ENCODE measurements at regions not wholly inside any gene's neighbourhood (a gene's known extent, or its start where the extent isn't known, plus 50 kb on each side); places are given as distances from the start of the nearest gene placed in this dataset.

DNA sequence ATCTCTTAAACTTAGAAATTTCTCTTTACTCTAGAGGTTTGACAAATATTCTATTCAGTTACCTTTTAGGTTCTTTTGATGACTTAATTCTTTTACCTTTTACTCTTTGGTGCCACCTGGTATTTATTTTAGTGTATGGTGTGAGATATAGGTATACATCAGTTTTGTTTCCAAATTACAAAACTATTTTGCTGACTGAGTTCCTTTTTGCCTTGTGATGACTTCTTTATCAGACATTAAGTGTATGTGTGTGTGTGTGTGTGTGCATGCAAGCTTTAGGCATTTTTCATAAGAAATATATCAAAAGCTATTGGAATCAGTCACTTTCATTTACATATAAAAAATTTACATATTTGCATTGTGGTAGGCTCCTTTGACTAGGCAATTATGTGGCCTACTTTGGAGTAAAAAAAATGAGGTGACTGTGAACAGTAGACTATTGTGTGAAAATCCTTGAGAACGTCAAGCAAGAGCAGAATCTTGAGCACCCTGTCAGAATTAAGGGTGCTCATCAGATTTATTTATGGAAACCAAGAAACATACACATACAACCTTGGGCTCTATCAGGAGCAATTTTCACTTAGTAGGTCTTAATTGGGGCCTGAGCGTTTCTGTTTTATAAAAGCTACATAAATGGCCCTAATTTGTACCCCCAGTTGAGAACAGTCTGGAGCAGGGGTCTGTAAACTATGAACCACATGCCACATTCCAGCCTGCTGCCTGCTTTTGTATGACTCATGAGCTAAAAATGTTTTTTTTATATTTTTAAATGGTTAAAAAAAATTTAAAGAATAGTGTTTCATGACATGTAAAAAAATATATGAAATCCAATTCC, 415.9 kb downstream of the SLC4A3 start:
- no peak for DNase-seq

DNA sequence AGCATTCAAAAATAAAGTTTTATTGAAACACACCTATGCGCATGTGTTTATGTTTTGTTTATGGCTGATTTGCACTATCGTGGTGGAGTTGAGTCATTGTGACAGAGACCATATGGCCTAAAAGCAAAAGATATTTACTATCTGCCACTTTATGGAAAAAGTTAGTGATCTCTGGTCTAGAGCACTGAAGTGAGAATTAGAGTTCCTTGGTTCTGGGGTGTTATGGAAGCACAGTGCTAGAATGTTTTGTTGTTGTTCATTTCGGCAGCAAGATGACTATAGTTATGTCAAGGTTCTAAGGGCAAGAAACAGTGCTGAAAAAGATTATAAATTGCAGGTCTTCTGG, 416.5 kb downstream of the SLC4A3 start:
- no peak for DNase-seq

DNA sequence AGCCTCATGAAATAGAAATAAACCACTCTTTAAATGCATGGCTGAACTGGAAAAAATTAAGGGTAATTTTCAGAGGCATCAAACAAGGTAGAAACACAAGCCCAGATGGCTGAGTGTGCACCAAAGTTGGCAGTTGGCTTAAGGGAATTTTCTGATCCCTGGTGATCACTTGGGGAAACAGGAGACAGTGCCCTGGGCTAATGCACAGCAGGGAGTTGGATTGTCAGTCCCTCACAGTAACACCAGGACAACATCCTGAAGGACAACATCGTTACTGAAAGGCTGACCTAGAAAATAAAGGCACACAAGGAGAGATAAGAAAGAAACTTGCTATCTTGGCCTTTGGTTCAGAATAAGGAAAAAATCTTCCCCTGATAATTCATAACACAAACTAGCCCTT, 417.0 kb downstream of the SLC4A3 start:
- DNase-seq: no peak

DNA sequence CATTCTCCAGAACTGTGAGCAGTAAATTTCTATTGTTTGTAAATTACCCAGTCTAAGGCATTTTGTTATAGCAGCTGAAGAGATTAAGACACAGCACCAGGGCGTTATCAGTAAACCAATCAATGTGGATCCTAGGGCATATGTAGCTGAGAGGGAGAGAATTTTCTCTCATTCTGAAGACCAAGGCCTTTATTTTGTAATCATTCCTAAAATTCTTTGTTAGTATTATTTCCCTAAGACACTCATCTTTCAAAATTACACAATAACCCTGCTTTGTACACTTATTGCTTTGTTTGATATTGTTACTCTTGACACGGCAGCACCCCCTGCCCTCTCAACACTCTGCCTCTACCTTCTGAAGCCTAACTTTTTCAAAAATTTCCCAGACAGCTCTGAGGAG, 419.1 kb downstream of the SLC4A3 start:
- DNase-seq: no peak

DNA sequence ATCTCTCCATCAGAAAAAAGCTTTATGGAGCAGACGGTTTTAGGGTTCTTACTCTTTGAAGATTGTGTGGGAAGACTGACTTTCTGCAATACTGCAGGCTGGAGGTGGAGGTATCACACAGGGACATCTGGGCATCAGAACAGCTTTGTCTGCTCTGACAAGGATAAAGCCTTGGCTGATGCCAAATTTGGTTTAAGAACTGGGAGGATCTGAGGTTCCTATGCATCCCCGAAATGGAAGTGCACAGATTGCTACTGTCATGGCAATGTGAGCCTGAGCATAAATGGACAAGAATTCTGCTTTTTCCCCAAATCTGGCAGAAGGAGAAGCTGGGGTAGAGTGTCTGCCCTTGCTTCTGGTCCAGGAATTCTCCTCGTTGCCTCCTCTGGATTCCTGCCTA, 424.3 kb downstream of the SLC4A3 start:
- peak in 24 of 58 donors; percentile 2 to 84 (median 23) for DNase-seq

DNA sequence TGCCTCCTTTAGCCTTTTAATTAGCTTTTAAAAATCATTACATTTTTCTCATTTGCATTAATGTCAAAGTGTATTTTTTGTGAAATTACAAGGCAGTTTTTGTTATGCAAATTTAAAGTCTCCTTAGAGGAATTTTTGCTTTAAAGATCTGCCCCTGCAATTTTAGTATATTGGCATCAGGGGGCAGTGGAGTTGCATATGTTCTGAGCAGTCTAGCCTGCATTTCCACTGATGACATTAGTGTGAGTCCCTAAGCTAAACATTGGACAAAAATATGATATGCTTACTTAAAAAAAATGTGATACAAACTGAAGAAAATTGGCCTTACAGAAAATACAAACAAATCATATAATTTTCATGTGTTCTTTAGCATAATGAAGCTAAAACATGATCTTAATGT, 426.5 kb downstream of the SLC4A3 start:
- no peak for DNase-seq

DNA sequence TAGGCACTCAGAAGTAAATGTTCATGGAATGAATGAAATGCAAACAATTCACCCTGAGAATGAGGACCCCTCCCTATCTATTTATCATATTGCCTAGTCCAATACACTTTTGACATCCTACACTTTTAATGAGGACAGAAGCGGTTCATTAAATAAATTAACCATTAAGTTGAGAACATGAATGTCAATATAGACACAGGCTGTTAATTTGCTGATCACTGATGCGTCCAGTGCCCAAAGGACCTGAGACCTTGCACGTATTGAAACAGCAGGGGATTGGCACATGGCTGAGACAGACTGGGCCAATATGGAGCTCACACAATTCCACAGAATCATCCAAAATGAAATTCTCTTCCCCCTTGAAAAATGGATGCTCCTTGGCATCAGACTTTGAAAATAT, 430.0 kb downstream of the SLC4A3 start:
- no peak for DNase-seq

DNA sequence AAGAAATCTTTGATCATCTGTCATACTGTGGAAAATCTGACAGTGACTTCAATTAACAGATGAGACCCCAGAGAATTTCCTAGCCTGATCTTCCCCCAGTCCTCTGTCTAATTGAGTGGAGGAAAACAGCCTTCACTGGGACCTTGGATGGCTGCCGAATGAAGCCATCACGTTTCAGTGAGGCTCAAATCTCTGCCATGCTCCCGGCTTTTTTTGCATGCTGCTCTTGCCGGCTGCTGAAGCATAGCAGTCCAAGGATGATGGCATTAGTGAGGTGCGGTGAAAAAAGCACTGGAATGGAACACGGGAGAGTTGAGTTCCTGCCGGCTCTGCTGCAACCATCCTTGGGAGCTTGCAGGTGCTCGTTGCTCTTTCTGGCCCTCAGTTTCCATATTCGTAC, 430.5 kb downstream of the SLC4A3 start:
- no peak for DNase-seq

DNA sequence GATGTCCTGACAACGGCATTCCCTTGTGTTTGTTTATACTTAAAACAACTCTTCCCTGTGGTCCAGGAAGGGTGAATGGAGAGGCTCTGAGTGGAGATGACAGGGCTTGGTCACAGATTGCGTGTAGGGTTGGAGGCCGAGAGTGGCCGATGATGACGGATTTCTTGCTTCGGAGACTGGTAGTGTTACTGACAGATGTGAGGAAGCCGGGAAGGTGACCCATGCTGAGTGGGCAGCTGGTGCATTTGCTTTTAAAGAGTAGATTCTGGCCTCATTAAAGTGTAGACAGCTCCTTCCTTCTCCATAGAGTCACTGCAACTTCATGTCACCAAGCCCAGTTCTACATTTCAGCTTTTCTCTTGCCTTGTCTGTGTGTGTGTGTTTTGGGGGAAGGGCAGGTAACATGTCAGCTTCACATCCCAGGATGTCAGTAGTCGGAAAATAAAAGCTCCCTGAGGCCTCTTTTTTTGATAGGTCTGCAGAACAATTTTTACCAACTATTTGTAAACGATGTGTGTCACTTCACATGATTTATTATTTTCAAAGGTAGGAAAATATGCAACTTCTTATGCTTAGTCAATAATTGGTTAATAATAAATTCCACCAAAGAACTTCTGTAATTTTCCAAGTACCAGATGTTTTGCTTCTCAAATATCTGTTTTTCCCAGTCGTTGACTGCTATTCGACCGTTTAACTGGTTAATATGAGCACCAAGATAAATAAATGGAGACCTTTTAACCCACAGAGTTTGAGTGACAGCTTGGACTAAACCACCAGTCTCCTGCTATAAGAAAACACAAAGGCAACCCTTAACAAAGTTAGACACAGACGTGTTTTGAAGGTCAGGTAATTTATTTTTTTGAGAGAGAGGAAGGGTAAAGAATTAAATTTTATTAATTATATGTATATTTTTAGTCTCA, 436.9 kb downstream of the SLC4A3 start:
- DNase-seq: no peak

DNA sequence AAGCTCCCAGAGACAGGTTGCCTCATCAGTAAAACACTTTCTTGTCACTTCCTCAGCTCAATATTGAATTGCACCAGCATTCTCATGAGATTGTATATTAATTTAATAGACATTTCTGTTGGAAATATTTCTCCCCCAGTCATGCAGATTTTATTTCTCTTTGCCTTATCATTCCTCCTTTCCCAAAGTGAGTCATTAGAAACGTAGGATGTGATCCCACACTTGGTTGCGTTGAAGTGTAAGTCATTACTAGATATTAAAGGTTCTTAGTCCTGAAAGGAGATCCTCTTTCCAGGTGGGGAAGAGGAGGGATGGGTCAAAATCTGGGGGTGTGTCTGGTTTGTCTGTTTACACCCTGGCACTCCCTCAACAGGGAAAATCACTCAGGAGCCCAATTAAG, 438.2 kb downstream of the SLC4A3 start:
- peak in 1 of 58 donors; percentile 5 for DNase-seq

DNA sequence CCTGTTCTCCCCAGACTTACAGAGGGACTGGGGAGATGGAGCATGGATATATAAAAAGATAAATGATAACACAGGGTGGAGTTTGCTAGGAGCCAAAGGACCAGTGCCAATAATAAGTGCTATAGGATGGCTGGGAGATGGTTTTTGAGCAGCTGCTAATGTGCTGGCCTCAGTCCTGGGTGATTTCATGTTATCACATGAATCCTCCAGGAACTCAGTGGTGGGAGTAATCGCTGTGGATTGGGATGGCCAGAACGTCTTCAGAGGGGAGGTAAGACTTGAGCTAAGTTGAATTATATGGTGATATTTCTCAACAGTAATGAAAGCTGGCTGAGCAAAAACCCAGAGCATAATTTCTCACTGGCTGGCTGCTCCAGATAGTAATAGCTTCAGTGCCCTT, 441.4 kb downstream of the SLC4A3 start:
- DNase-seq: peak in 1 of 58 donors; percentile 8

DNA sequence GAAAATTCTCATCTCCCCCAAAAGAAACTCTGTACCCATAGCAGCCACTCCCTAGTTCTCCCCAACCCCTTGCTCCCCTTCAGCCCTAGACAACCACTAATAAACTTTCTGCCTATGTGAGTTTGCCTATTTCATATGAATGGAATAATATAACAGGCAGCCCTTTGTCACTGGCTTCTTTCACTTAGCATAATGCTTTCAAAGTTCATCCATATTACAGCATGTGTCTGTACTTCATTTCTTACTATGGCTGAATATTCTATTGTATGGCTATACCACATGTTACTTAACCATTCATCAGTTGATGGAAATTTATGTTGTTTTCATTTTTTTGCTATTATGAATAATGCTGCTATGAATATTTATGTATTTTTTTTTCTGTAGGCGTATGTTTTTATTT, 442.9 kb downstream of the SLC4A3 start:
- DNase-seq: no peak

DNA sequence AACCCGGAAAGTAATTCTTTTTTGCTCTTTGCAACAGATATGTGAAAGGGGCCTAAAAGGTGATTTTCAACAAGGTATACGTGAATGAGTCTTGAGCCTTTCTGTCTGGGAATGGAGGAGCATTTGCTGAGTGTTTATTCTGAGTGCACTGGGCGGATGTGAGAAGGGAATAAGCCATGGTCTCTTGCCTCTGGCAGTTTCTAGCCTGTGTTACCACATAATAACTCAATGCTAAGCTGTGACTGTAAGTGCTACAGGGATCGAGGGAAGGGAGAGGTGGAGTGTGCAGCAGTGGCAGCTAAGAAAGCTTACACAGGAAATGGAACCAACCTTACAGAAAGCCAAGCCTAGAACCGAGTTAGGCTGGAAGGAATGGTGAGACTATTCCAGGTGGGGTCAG, 444.3 kb downstream of the SLC4A3 start:
- DNase-seq: no peak

DNA sequence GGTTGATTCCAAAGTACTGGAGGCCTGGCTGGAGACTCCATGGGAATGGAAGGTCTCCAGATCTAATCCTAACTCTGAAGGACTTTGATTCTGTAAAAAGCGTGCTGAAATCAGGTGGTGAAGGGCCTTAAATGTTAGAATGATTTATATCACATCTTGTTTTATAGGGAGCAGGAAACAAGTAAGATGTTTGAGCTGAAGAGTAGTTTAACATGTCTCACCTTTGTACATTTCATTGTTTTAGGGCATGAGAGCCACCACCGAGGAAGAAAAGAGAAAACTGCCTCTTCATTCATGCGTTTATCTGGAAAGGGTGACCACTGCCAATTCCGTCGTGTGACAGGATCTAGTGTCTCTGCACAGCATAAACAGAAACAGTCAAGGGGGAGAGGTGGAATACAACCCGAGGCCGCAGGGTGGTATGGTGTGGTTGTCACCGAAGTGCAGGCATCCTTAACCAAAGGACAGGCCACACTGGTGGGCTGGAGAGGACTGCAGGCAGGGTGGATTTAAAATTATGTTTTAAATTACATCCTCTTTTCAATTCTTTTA, 445.3 kb downstream of the SLC4A3 start:
- no peak for DNase-seq

DNA sequence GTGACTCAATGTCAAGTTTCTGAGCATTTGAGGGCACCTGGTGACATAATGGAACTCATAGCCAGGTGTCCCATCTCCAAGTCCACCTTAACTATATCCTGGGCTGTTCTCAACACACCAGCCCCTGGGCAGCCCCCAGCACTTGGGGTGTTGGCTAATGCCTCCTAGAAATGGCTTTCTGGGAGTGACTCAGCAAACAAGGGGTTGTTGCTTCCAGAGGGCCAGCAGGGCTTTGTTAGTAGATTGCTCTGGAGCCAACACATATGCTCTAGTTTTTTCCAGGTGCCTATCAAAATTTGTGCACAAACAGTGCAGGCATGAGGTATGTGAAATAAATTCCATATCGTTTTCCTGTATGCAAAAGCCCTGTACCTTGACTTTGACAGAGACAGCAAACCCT, 448.4 kb downstream of the SLC4A3 start:
- DNase-seq: no peak

DNA sequence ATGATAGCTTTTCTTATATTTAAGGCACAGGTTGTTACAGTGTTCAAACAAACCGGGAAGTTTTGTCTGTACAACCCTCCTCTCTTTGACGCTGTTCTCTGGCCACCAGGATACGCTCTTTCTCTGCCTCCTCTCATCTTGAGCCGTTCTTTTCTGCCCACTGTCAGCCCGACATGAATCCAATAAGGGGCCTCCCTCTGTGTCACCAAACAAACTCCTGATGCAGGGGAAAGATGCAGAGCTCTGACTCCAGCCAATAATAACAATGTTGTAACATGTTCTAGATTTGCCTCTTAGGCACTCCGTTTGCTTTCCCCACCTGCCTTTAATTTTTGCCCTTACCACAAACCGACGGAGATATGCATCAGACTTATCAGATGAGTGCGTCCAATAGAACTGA, 449.3 kb downstream of the SLC4A3 start:
- no peak for DNase-seq

DNA sequence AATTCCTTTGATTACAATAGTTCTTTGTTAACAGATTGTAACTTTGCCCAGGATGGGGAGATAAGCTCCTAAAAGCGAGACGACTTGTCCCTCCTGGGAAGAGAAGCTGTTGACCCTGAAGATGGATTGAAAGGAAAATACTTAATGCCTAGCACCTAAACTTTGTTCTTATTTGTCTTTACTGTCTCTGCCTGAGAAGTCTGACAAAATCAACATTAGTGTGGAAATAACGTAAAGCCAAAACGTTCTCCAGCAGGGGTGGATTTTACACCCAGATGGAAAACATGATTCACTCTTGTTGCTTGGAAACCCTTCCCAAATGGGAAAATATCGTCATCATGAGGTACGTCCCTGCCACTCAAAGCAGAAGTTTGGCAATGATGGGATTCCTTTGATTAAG, 450.1 kb downstream of the SLC4A3 start:
- DNase-seq: no peak

DNA sequence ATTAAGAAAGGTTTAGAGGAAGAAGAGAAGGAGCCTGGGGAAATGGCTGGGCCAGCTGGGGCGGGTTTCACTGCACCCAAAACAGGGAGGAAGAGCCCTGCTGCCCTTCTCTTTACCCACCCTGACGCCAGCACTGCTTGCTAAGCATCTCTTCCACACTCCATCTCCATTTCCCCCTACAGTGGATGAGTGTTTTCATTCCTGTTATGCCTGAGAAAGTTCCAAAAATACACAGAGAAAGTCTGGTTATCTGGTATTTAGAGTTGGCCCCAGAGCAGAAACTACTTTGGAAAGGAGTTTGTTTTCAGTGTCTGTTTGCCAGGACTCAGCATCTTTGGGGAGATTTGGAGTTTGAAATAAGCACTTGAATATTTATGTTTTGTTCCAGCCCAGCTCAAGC, 451.0 kb downstream of the SLC4A3 start:
- DNase-seq: peak in 2 of 58 donors; percentile 5 to 16

DNA sequence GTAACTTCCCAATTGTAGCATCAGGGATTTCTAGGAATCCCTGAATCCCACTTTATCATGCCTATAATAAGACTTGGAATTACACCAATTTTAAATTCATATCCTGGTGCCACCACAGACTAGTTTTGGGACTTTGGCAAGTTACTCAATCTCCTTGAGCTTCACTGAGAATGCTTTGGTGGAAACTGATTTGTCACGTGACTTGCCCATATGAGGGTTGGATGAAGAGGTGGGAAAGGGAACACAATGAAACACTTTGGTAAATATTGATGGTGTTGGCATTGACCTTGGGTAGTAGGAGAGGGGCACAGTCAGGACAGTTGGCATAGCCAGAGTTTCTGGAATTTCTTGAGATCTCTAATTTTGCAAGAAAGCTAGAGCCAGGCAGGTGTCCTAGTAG, 452.2 kb downstream of the SLC4A3 start:
- DNase-seq: no peak

DNA sequence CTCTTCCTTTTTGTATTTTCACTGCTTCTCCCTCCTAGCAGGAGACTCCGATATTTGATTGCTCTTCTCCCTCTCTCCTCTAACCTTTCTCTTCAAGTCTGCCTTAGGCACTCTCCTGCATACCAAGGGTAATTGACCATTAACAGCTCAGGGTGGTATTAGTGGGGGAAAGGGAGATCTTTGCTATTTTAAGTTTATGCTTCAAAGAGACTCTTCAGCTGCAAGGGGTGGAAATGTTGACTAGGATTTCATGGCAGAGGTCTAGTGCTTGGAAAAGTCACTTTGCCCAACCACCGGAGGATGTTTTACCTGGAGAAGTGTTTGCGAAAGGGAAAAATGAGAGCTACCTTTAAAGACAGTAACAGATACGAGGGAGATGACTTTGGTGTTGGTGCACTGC, 453.7 kb downstream of the SLC4A3 start:
- no peak for DNase-seq

DNA sequence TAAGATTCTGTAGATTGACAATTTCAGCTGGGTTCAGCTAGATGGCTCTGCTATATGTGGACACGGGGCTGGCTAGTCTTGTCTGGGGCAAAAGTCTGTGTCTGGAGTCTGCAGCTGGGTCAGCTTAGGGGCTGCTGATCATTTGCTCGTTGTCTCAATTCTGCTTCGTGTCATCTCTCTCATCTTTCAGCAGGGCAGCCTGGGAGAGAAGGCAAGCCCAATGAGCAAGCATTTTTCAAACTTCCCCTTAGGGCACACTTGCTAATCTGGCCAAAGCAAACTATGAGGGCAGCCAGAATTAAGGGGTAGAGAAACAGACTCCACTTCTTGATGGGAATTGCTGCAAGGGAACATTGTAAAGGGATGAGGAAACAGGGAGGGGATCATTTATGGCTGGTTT, 462.6 kb downstream of the SLC4A3 start:
- DNase-seq: no peak

DNA sequence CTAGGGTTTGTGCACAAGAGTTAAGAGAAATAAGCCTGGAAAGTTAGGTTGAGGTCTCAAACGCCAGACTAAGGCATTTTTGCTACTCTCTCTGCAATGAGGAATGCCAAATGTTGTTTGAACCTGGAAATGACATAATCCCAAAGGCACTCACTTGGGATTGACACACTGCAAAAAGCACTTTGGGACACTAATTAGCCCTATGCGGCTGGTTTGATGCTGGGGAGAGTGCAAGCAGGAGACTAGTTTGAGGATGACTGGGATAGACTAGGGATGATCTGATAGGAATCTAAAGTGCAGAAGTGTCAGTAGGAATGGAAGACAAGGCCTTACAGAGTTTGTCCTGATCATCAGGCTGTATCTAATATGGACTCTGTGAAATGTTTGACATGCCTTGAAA, 469.0 kb downstream of the SLC4A3 start:
- DNase-seq: no peak
